ENCODE measurements at regions not wholly inside any gene's neighbourhood (a gene's known extent, or its start where the extent isn't known, plus 50 kb on each side); places are given as distances from the start of the nearest gene placed in this dataset.

DNA sequence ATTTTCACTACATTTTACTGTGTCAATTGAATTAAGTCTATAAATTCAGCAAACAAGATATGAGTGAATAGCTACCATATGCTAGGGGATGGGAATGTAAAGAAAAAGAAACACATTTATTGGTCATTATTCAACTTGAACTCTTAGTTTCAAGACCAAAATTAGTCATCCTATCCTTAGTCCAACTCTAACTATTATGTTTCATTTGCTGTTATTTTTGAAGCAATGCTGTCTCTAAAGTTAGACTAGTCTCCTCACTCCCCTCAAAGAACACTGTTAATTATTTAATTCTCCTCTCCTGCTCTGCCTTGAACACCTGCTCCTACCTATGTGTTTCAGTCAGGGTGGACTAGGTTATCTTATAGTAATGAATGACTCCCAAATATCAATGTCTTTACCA is 920.9 kb downstream of the TUSC7 start:
- peak overlapping the region; percentile 37 for H3K27ac ChIP-seq

DNA sequence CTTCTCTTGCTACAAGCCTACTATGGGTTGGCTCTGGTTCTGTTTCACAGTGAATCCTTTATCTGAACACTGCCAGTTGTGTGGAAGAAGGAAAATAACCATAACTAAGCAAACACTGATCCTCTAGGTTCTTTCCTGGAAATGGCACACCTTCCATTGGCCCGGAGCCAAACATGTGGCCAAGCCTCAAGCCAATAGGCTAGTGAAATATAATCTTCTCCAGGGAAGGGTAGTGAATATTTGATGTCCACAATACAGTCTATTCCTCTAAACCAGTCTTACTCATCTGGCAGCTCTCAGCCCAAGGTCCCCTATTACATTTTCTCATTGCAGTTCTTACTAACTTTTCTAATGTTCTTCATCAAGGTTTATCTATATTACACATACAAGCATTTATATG is 921.3 kb downstream of the TUSC7 start:
- no peaks in the 10 kb centered on the region for H3K36me3 ChIP-seq
- H3K4me1 ChIP-seq = peaks cover 19% of the 10 kb centered on the region
- no peaks in the 10 kb centered on the region for H3K9me3 ChIP-seq (replicated peaks)
- H3K27me3 ChIP-seq = no peaks in the 10 kb centered on the region
- DNase-seq = peak; percentile 55 to 83
- no peak overlapping the region for H3K4me3 ChIP-seq
- peak overlapping the region; percentile 37; the same call in 1 of the 2 replicates for H3K27ac ChIP-seq

More for the DNA sequence above, 920.9 kb downstream of the TUSC7 start:
- Histone ChIP-seq H3K9me3 (replicated peaks) (no peaks in the 10 kb centered on the region), H3K27me3 (no peaks in the 10 kb centered on the region), H3K4me1 (peaks cover 19% of the 10 kb centered on the region), H3K36me3 (no peaks in the 10 kb centered on the region), H3K4me3 (no peak overlapping the region)
- no peak for DNase-seq

DNA sequence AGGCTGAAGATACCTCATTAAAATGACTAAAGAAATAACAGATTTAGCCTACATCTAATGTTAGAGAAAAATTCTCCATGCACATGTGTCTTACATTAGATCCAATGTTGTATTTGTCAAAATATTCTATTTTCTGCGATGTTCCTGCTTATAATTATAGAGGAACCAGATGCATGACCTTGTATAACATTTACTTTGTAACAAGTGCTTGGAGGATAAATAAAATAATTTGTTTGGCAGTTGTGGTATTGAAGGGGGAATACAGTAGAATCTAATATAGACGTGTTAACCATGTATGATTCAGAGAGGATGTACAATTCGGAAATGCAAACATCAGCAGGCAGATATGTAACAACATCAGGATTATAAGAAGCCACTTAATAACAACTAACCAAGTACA is 922.2 kb downstream of the TUSC7 start:
- H3K9me3 ChIP-seq (replicated peaks) = no peaks in the 10 kb centered on the region
- no peaks in the 10 kb centered on the region for H3K27me3 ChIP-seq
- H3K27ac ChIP-seq = no peak overlapping the region
- no peak for DNase-seq
- H3K4me1 ChIP-seq = peaks cover 19% of the 10 kb centered on the region
- no peaks in the 10 kb centered on the region for H3K36me3 ChIP-seq
- no peak overlapping the region for H3K4me3 ChIP-seq

- H3K27ac ChIP-seq = no peak overlapping the region
- H3K36me3 ChIP-seq = no peaks in the 10 kb centered on the region
- H3K27me3 ChIP-seq = no peaks in the 10 kb centered on the region
- no peak overlapping the region for H3K4me3 ChIP-seq
- DNase-seq = no peak
- no peaks in the 10 kb centered on the region for H3K9me3 ChIP-seq (replicated peaks)
- peaks cover 19% of the 10 kb centered on the region for H3K4me1 ChIP-seq
These were observed 922.6 kb downstream of the TUSC7 start for GRCh38 chr3:117632191-117632590.

- H3K27ac ChIP-seq = no peak overlapping the region
- peaks cover 19% of the 10 kb centered on the region for H3K4me1 ChIP-seq
- H3K36me3 ChIP-seq = no peaks in the 10 kb centered on the region
- H3K9me3 ChIP-seq (replicated peaks) = no peaks in the 10 kb centered on the region
- H3K27me3 ChIP-seq = no peaks in the 10 kb centered on the region
- no peak overlapping the region for H3K4me3 ChIP-seq
- no peak for DNase-seq
These were observed 923.6 kb downstream of the TUSC7 start for GRCh38 chr3:117633207-117633606.

DNA sequence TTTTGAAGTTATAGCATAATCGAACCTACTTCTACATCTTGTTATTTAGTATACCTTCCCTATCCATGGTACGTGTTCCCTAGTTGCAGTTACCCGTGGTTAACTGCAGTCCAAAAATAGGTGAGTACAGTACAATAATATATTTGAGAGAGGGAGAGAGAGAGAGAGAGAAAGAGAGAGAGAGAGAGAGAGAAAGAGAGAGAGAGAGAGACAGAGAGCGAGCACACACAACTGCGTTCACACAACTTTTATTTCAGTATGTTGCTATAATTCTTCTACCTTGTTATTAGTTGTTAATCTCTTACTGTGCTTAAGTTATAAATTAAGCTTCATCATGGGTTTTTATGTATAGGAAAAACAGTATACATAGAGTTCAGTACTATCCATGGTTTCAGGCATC is 928.1 kb downstream of the TUSC7 start:
- Histone ChIP-seq H3K27ac (no peak overlapping the region), H3K4me3 (no peak overlapping the region), H3K36me3 (no peaks in the 10 kb centered on the region), H3K9me3 (replicated peaks) (no peaks in the 10 kb centered on the region), H3K27me3 (no peaks in the 10 kb centered on the region), H3K4me1 (no peaks in the 10 kb centered on the region)
- no peak for DNase-seq

DNA sequence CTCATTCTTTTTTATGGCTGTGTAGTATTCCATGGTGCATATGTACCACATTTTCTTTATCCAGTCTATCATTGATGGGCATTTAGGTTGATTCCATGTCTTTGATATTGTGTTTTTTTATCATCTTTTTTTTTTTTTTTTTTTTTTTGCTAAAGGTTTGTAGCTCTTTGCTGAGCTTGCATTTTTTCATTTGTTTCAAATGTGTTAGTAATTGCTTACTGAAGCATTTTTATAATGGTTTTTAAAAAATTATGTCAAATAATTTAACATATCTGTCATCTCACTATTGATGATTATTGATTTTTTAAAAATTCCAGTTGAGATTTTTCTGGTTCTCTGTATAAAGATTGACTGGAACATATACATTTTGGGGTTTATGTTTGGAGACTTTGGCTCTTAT is 934.6 kb downstream of the TUSC7 start:
- H3K4me1 ChIP-seq = no peaks in the 10 kb centered on the region
- H3K36me3 ChIP-seq = no peaks in the 10 kb centered on the region
- H3K4me3 ChIP-seq = no peak overlapping the region
- no peaks in the 10 kb centered on the region for H3K27me3 ChIP-seq
- no peaks in the 10 kb centered on the region for H3K9me3 ChIP-seq (replicated peaks)
- no peak for DNase-seq
- H3K27ac ChIP-seq = no peak overlapping the region

DNA sequence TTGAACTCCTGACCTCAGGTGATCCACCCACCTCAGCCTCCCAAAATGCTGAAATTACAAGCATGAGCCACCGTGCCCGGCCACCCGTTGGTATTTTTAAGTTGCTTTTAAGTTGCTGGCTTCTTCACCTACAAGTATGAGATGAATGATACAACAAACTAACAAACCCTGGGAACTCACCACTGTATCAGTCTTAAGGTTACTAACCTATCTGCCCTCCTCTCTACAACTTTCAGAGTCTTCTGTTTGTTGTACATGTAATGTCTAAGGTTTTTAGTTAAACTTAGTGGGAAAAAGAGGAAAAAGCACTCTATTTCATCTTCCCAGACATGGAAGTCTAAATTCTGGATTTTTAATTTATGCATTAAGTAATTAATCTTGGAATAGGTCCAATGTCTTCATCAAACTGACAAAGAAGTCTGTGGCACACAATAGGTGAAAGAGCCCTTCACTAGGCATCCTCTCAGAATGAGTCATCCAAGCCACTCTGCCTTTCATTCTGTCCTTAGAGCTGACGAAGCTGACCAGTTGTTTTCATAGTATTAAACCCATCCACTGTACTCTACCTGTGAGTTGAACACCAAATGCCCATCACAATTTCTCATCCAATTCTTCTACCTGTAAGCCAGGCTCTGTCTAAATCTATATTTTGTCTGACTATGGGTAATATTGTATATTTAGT is 936.1 kb downstream of the TUSC7 start:
- no peaks in the 10 kb centered on the region for H3K36me3 ChIP-seq
- H3K27ac ChIP-seq = no peak overlapping the region
- H3K9me3 ChIP-seq (replicated peaks) = no peaks in the 10 kb centered on the region
- no peaks in the 10 kb centered on the region for H3K4me1 ChIP-seq
- no peak overlapping the region for H3K4me3 ChIP-seq
- no peak for DNase-seq
- H3K27me3 ChIP-seq = no peaks in the 10 kb centered on the region

DNA sequence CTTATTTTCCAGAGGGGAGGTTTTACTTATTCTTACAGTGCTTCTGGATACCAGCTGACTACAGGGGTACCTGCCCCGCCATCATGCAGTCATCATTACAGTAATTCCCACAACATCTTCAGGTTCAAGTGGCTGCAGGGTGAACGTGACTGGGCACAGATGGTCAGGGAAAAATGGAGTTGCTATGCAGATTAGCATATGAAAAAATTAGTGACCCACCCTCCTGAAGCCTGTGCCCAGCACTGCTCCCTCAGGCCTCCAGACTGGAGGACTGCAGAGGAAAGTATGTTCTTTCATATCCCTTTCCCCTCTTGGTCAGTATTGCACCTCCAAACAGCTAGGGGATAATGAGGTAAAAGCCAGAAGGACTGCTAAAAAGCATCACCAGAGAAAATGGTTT is 937.9 kb downstream of the TUSC7 start:
- DNase-seq = no peak
- Histone ChIP-seq H3K36me3 (no peaks in the 10 kb centered on the region), H3K27me3 (no peaks in the 10 kb centered on the region), H3K4me3 (no peak overlapping the region), H3K27ac (no peak overlapping the region), H3K9me3 (replicated peaks) (no peaks in the 10 kb centered on the region), H3K4me1 (no peaks in the 10 kb centered on the region)

DNA sequence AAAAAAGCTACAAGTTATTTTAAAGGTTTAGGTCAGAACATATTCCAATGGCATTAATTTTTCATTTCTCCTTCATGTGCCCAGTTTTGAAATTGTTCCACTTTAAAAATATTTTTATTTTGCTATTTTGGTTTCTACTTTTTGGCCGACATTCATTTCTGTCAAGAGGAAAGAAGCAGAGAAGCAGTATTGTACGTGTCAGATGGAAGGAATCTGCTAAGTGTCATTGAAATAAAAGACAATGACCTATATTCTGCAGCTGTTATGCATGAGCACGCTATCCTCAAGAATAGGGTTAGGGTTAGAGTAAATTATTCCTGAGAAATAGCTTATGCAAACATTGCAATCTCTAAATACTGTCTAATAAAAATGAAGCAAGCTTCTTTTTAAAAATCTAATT is 941.7 kb downstream of the TUSC7 start:
- H3K4me3 ChIP-seq = no peak overlapping the region
- DNase-seq = no peak

GRCh38 chr3:117656391-117656790 is 946.8 kb downstream of the TUSC7 start:
- Histone ChIP-seq H3K4me1 (peaks cover 3% of the 10 kb centered on the region), H3K9me3 (replicated peaks) (no peaks in the 10 kb centered on the region), H3K4me3 (no peak overlapping the region), H3K27me3 (no peaks in the 10 kb centered on the region), H3K27ac (no peak overlapping the region), H3K36me3 (no peaks in the 10 kb centered on the region)
- DNase-seq = no peak

More for the DNA sequence above, 941.7 kb downstream of the TUSC7 start:
- no peaks in the 10 kb centered on the region for H3K9me3 ChIP-seq (replicated peaks)
- no peaks in the 10 kb centered on the region for H3K36me3 ChIP-seq
- no peaks in the 10 kb centered on the region for H3K27me3 ChIP-seq
- no peaks in the 10 kb centered on the region for H3K4me1 ChIP-seq
- no peak overlapping the region for H3K27ac ChIP-seq

DNA sequence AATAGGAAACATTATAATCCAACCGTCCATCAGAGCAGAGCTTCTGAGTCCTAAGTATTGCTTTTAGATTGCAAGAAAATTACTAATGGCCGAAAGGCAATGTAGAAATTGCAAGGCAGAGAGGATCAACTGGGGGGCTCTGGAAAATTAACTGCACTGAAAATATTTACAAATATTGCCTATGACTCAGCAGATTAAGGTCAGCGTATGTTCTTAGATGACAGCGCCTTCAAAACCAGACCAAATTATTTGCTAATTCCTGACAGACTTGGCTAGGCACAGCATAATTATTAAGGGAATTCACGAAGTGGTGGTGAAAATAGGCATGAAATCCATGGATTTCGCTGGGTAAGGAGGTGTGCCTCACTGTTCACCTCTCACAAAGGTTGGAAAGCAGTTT is 947.7 kb downstream of the TUSC7 start:
- peaks cover 3% of the 10 kb centered on the region for H3K4me1 ChIP-seq

DNA sequence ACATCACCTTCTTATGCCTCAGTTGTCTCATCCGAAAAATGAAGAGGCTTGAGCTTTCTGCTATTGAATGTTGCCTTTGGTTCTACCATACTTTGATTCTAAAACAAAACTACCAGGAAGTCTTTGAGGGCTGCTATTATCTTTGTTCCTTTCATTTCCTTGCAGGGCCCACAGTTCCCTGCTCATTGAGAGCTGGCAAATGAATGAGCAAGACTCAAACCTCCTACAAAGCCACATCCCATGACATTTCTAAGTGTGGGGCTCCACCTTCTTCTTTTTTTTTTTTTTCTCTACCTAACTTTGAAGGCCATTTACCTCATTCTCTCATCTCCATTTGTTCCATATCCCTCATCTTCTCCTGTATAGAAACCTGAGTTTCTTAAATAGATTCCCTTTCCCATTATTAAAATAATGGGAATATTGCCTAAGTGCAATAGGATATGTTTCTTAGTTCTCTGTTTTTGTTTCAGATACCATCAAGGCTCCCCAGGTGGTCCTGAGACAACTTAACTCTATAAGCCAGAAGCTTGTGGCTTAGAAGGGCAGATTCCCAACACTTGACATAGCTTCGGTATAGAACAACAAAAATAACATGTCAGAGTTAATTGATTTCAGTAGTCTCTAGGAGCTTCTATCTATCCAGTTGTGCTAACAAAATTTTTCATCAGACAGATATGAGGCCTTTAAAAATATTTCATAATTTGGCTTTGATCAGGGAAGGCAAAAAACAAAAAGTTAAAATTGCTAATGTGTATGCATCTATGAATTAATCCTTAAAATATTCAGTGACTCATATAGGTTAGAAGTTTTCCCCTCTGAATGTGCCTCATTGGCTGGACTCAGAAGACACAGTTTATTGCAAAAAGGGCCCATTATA is 951.6 kb downstream of the TUSC7 start:
- H3K27me3 ChIP-seq = no peaks in the 10 kb centered on the region
- peaks cover 3% of the 10 kb centered on the region for H3K4me1 ChIP-seq
- no peaks in the 10 kb centered on the region for H3K9me3 ChIP-seq (replicated peaks)
- H3K27ac ChIP-seq = no peak overlapping the region
- DNase-seq = peak; percentile 4 to 16
- H3K36me3 ChIP-seq = no peaks in the 10 kb centered on the region
- no peak overlapping the region for H3K4me3 ChIP-seq

More for the DNA sequence above, 947.7 kb downstream of the TUSC7 start:
- no peak for DNase-seq
- Histone ChIP-seq H3K36me3 (no peaks in the 10 kb centered on the region), H3K4me3 (no peak overlapping the region), H3K9me3 (replicated peaks) (no peaks in the 10 kb centered on the region), H3K27me3 (no peaks in the 10 kb centered on the region), H3K27ac (no peak overlapping the region)

DNA sequence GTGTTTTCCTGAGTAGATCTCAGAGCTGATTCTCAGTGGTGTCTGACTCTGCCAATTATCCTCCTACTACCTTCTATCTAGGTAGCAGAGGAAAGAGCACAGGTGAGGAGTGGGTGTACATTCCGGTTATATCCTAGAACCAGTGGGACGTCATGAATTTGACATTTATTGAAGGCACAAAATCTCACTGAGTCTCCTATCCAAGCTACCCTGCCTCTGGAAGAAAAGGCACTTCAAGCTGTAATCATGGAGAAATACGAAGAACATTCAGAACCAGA is 952.2 kb downstream of the TUSC7 start:
- H3K36me3 ChIP-seq = no peaks in the 10 kb centered on the region
- H3K4me3 ChIP-seq = no peak overlapping the region
- H3K9me3 ChIP-seq (replicated peaks) = no peaks in the 10 kb centered on the region
- no peak overlapping the region for H3K27ac ChIP-seq
- DNase-seq = no peak
- no peaks in the 10 kb centered on the region for H3K27me3 ChIP-seq
- H3K4me1 ChIP-seq = peaks cover 3% of the 10 kb centered on the region

DNA sequence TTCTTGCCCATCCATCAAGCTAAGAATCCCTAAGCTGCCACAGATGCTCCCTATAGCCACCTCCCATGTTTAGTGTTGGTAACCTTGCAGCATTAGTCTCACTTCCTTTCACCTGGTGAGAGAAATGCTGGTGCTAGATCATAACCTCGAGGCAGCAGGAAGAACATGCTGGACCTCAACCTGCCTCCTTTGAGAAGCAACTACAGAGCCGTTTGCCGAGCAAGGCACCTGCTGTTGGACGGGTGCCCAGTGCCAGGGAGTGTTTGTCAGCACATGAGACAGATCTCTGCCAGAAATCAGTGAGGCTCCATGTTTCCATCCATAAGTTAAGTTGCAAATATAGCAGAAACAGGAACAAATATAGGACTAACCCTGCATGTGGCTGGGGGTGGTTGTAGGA is 955.7 kb downstream of the TUSC7 start:
- no peaks in the 10 kb centered on the region for H3K9me3 ChIP-seq (replicated peaks)
- peaks cover 3% of the 10 kb centered on the region for H3K4me1 ChIP-seq
- no peak for DNase-seq
- no peak overlapping the region for H3K27ac ChIP-seq
- H3K27me3 ChIP-seq = no peaks in the 10 kb centered on the region
- H3K36me3 ChIP-seq = no peaks in the 10 kb centered on the region
- no peak overlapping the region for H3K4me3 ChIP-seq

GRCh38 chr3:117666325-117666724 is 956.7 kb downstream of the TUSC7 start:
- no peak overlapping the region for H3K27ac ChIP-seq
- no peak overlapping the region for H3K4me3 ChIP-seq
- H3K36me3 ChIP-seq = no peaks in the 10 kb centered on the region
- no peaks in the 10 kb centered on the region for H3K9me3 ChIP-seq (replicated peaks)
- H3K27me3 ChIP-seq = no peaks in the 10 kb centered on the region
- no peak for DNase-seq
- H3K4me1 ChIP-seq = peaks cover under 1% of the 10 kb centered on the region; the same call in 1 of the 2 replicates
